GM12874 (cell line): ENCODE measurements at regions not wholly inside any gene's neighbourhood (a gene's known extent, or its start where the extent isn't known, plus 50 kb on each side); places are given as distances from the start of the nearest gene placed in this dataset.

Experiments used
- CTCF ChIP-seq: IDR thresholded peaks from 2 replicates; pipeline ENCODE4 v1.5.1; 2011; ENCODE audit warnings: low read depth, mild to moderate bottlenecking, control low read depth, low read length, moderate library complexity; ENCODE audit not compliant: insufficient read depth

GRCh38 chr4:117284736-117285135 lies 199.4 kb upstream of the TRAM1L1 start:
- no peak for TF ChIP-seq CTCF

GRCh38 chr4:117293784-117294183 lies 208.4 kb upstream of the TRAM1L1 start:
- no peak for TF ChIP-seq CTCF

GRCh38 chr4:117302226-117302625 lies 216.8 kb upstream of the TRAM1L1 start:
- no peak for TF ChIP-seq CTCF

DNA sequence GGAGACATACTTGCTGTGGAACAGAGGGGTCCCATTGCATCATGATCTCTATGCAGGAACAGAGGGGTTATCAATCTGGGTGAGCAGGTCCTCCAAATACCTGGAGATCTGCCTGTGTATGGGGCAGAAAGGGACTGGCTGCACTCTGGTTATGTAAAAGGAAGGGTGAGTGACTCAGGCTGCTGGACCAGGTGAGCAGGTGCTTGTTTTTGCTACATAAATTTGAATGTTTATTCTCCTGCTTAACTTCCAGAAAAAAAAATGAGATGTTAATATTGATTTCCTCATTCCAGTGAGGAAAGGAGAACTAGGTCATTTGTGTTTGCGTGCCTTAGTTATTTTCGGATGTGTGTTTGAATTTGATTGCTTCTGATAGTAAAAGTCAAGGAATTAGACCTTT lies 225.8 kb upstream of the TRAM1L1 start:
- no peak for TF ChIP-seq CTCF

GRCh38 chr4:117311989-117312388 lies 226.6 kb upstream of the TRAM1L1 start:
- TF ChIP-seq CTCF: no peak

DNA sequence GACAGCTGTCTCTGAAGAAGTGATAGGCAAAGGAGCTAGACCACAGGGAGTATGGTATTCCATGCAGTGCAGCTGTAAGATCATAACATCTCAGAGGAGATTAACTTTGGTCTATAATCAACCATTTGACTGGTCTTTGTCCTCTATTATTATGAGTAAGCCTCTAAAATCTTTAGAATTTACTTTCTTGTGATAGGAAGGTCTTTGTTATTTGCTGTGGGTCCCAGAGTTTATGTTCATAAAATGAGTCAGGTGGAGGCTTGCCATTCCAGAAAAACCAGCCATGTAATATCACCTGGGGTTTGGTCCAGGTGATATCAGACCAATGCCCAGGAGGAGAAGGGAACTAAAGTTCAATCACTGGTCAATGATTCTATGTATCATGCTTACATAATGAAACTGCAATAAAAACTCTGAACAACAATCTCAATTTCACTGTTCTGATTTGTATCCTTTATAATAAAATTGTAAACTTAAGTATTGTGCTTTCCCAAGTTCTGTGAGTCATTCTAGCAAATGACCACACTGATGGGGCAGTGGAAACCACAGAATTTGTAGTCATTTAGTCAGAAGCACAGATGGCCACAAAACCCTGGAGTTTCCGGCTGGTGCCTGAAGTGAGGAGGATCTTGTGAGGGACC lies 239.6 kb upstream of the TRAM1L1 start:
- TF ChIP-seq CTCF: no peak

GRCh38 chr4:117326091-117326490 lies 240.7 kb upstream of the TRAM1L1 start:
- no peak for TF ChIP-seq CTCF

DNA sequence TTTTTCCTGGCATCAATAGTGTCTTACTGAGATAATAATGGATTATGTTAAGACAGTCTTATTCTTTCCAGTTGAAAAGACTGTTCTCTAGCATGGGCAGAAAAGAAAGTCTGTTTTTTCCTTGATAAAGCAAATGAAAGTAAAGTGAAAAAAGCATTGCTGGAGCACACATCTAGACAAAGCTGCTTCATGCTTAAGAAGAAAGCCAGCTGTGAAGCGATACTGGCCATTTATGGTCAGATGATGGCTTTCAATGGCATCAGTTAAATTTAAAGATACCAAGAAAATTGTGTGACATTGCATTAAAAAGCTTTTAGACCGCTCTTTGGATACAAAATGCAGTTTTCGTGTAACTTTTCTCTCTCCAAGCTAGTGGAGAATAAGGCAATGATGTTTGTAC lies 242.1 kb upstream of the TRAM1L1 start:
- TF ChIP-seq CTCF: no peak
